Neural cell (in vitro differentiated cells): ENCODE measurements at regions not wholly inside any gene's neighbourhood (a gene's known extent, or its start where the extent isn't known, plus 50 kb on each side); places are given as distances from the start of the nearest gene placed in this dataset.
A peak's percentile ranks its signal among the peaks of the same experiment; 100 is the strongest.

ENCODE experiments used
- H2AFZ ChIP-seq: fragments of 200-600, 300-800 bp; sonication (generic), shearing (Covaris generic); 2 replicates; pipeline ENCODE4 v1.6.0; 2014; ENCODE audit warnings: low read depth, mild to moderate bottlenecking, antibody characterized with exemption, low read length, moderate library complexity
- H3F3A ChIP-seq: fragments of 200-600 bp; shearing (Covaris generic); 2 replicates; pipeline ENCODE4 v1.6.1; 2016; ENCODE audit warnings: mild to moderate bottlenecking, moderate library complexity, mixed read lengths, antibody characterized with exemption, low read length; ENCODE audit not compliant: insufficient read depth, poor library complexity, severe bottlenecking
- H3K27ac ChIP-seq: fragments of 200-600, 300-800 bp; sonication (generic), shearing (Covaris generic); 2 replicates; pipeline ENCODE4 v1.5.1; 2014; ENCODE audit warnings: mild to moderate bottlenecking, low read length, moderate library complexity
- H3K27me3 ChIP-seq: fragments of 300-800, 200-600 bp; sonication (generic), shearing (Covaris generic); 2 replicates; pipeline ENCODE4 v1.6.0; 2014; ENCODE audit warnings: mild to moderate bottlenecking, low read depth, low read length, moderate library complexity; ENCODE audit not compliant: insufficient read depth
- H3K36me3 ChIP-seq: fragments of 300-800, 200-600 bp; sonication (generic), shearing (Covaris generic); 2 replicates; pipeline ENCODE4 v1.5.1; 2014; ENCODE audit warnings: mild to moderate bottlenecking, antibody characterized with exemption, low read length, moderate library complexity; ENCODE audit not compliant: insufficient read depth
- H3K4me2 ChIP-seq: fragments of 300-800, 200-600 bp; sonication (generic), shearing (Covaris generic); 2 replicates; pipeline ENCODE4 v1.6.0; 2014; ENCODE audit warnings: mild to moderate bottlenecking, low read length
- H3K4me3 ChIP-seq: fragments of 300-800, 200-600 bp; sonication (generic), shearing (Covaris generic); 2 replicates; pipeline ENCODE4 v1.5.1; 2014; ENCODE audit warnings: mild to moderate bottlenecking, low read length, moderate library complexity
- H3K79me2 ChIP-seq: fragments of 200-600 bp; shearing (Covaris generic); replicated peaks from 2 replicates; pipeline ENCODE4 v1.6.0; 2014; ENCODE audit warnings: mild to moderate bottlenecking, low read length, moderate library complexity; ENCODE audit not compliant: insufficient read depth
- H3K9ac ChIP-seq: fragments of 300-800, 200-600 bp; sonication (generic), shearing (Covaris generic); 2 replicates; pipeline ENCODE4 v1.6.1; 2016; ENCODE audit warnings: mild to moderate bottlenecking, low read length, mixed read lengths
- H3K9me2 ChIP-seq: fragments of 200-600 bp; shearing (Covaris generic); 2 replicates; pipeline ENCODE4 v1.6.1; 2016; ENCODE audit warnings: mild to moderate bottlenecking, low read length, mixed read lengths; ENCODE audit not compliant: insufficient read depth
- H3K9me3 ChIP-seq: fragments of 200-600, 300-800 bp; sonication (generic), shearing (Covaris generic); 2 replicates; pipeline ENCODE4 v1.6.1; 2016; ENCODE audit warnings: mild to moderate bottlenecking, mixed run types, low read length, moderate library complexity, mixed read lengths
- H4K20me1 ChIP-seq: fragments of 200-600 bp; shearing (Covaris generic); 2 replicates; pipeline ENCODE4 v1.6.1; 2016; ENCODE audit warnings: mild to moderate bottlenecking, mixed run types; ENCODE audit not compliant: insufficient read depth
- EP300 ChIP-seq: fragments of 450-650 bp; conservative IDR thresholded peaks from 2 replicates; pipeline ENCODE4 v1.6.1; 2014; ENCODE audit warnings: antibody characterized with exemption, mild to moderate bottlenecking, moderate library complexity; ENCODE audit not compliant: poor library complexity, severe bottlenecking
- EZH2 ChIP-seq: fragments of 200-600, 300-800 bp; shearing (Covaris generic), sonication (generic); IDR thresholded peaks from 2 replicates; pipeline ENCODE4 v1.6.1; 2014; ENCODE audit warnings: antibody characterized with exemption, low read length, borderline replicate concordance, mild to moderate bottlenecking; ENCODE audit not compliant: insufficient read depth, poor library complexity, severe bottlenecking
- MXI1 ChIP-seq: fragments of 450-650 bp; conservative IDR thresholded peaks from 2 replicates; pipeline ENCODE4 v1.6.1; 2014; ENCODE audit warnings: antibody characterized with exemption, mild to moderate bottlenecking; ENCODE audit not compliant: poor library complexity, severe bottlenecking
- POLR2AphosphoS5 ChIP-seq: IDR thresholded peaks from 2 replicates; pipeline ENCODE4 v1.6.1; 2012
- RAD21 ChIP-seq: fragments of 450-650 bp; conservative IDR thresholded peaks from 2 replicates; pipeline ENCODE4 v1.6.1; 2014; ENCODE audit warnings: antibody characterized with exemption, mild to moderate bottlenecking, moderate library complexity
- REST ChIP-seq: IDR thresholded peaks from 2 replicates; pipeline ENCODE4 v1.6.1; 2012; ENCODE audit warnings: borderline replicate concordance
- SMC3 ChIP-seq: fragments of 450-650 bp; conservative IDR thresholded peaks from 2 replicates; pipeline ENCODE4 v1.6.1; 2014; ENCODE audit warnings: antibody characterized with exemption, mild to moderate bottlenecking, moderate library complexity; ENCODE audit not compliant: poor library complexity
- TAF1 ChIP-seq: IDR thresholded peaks from 2 replicates; pipeline ENCODE4 v1.6.1; 2012; ENCODE audit warnings: low read depth
- TF ChIP-seq, protein P1 (sequence below): fragments of 450-650 bp; IDR thresholded peaks from 2 replicates; pipeline ENCODE4 v1.5.1; 2014; ENCODE audit warnings: antibody characterized with exemption, mild to moderate bottlenecking, moderate library complexity; ENCODE audit not compliant: poor library complexity, severe bottlenecking

DNA sequence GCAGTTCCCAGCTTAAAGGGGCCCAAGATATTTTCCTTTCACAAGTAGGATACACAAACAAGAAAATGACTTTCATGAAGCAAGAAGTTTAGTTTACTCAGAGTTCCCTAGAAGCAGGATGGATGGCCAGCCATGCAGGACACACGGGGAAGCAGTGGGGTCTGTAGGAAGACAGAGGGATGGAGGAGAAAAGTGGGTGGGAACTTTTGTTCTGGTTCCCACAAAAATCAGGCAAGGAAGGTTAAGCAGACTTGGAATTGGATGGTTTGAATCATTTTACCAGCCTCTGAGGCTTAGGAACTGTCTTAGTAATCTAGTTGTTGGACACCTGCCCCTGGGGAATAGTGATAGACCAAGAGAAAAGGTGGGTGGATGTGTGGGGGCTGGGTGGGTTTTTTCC is 263.3 kb upstream of the VSTM2A start:
- no peaks in the 10 kb centered on the region for H3K9me2 ChIP-seq
- no peaks in the 10 kb centered on the region for H3K9me3 ChIP-seq
- no peaks in the 10 kb centered on the region for H4K20me1 ChIP-seq
- no peaks in the 10 kb centered on the region for H3K36me3 ChIP-seq
- no peaks in the 10 kb centered on the region for H3K27me3 ChIP-seq
- no peak overlapping the region for H3K27ac ChIP-seq
- H3K9ac ChIP-seq: no peak overlapping the region
- H3K4me3 ChIP-seq: no peak overlapping the region
- H3K4me2 ChIP-seq: no peak overlapping the region
- no peaks in the 10 kb centered on the region for H3F3A ChIP-seq
- no peak overlapping the region for H2AFZ ChIP-seq
- TF ChIP-seq RAD21 (no peak), SMC3 (no peak), MXI1 (no peak), REST (no peak), EZH2 (no peak), TAF1 (no peak), EP300 (no peak), POLR2AphosphoS5 (no peak)
- TF ChIP-seq, protein P1, sequence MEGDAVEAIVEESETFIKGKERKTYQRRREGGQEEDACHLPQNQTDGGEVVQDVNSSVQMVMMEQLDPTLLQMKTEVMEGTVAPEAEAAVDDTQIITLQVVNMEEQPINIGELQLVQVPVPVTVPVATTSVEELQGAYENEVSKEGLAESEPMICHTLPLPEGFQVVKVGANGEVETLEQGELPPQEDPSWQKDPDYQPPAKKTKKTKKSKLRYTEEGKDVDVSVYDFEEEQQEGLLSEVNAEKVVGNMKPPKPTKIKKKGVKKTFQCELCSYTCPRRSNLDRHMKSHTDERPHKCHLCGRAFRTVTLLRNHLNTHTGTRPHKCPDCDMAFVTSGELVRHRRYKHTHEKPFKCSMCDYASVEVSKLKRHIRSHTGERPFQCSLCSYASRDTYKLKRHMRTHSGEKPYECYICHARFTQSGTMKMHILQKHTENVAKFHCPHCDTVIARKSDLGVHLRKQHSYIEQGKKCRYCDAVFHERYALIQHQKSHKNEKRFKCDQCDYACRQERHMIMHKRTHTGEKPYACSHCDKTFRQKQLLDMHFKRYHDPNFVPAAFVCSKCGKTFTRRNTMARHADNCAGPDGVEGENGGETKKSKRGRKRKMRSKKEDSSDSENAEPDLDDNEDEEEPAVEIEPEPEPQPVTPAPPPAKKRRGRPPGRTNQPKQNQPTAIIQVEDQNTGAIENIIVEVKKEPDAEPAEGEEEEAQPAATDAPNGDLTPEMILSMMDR: no peak
- no peaks in the 10 kb centered on the region for H3K79me2 ChIP-seq

GRCh38 chr7:54292171-54292925 is 249.8 kb upstream of the VSTM2A start:
- Histone ChIP-seq H3K79me2 (no peaks in the 10 kb centered on the region), H3F3A (peaks cover 5% of the 10 kb centered on the region), H3K9me2 (no peaks in the 10 kb centered on the region), H3K9me3 (peaks cover 6% of the 10 kb centered on the region), H3K27me3 (no peaks in the 10 kb centered on the region), H3K27ac (no peak overlapping the region), H3K9ac (peak overlapping the region; percentile 5), H3K4me2 (no peak overlapping the region), H3K4me3 (peak overlapping the region; percentile 2), H4K20me1 (no peaks in the 10 kb centered on the region), H3K36me3 (no peaks in the 10 kb centered on the region), H2AFZ (no peak overlapping the region)
- TF ChIP-seq REST (peak; percentile 43), EZH2 (no peak), MXI1 (no peak), SMC3 (peak; percentile 60), TAF1 (no peak), POLR2AphosphoS5 (peak; percentile 60), EP300 (peak; percentile 79), RAD21 (peak; percentile 62)
- TF ChIP-seq, protein P1: peak; percentile 51
